ENCODE measurements at regions not wholly inside any gene's neighbourhood (a gene's known extent, or its start where the extent isn't known, plus 50 kb on each side); places are given as distances from the start of the nearest gene placed in this dataset.
A peak's percentile ranks its signal among the peaks of the same experiment; 100 is the strongest.

- H3K9me2 ChIP-seq (replicated peaks; ENCODE audit: low read length), result no peaks in the 10 kb centered on the region
- H3K27ac ChIP-seq (ENCODE audit: low read length), result no peak overlapping the region
- no peak overlapping the region for H2AFZ ChIP-seq (ENCODE audit: low read length)
- no peaks in the 10 kb centered on the region for H3K9me3 ChIP-seq (ENCODE audit: low read length)
- DNase-seq (no peak), ATAC-seq (no peak)
- no peak overlapping the region for H3K4me3 ChIP-seq (ENCODE audit: low read length)
- BruUV-seq (replicated peaks), result no TSS peak
- no peak for TF ChIP-seq CTCF (conservative IDR thresholded peaks at IDR 0.05; ENCODE audit: low read depth, low read length)
- no peaks in the 10 kb centered on the region for H3K36me3 ChIP-seq (ENCODE audit: low read depth, low read length)
- ChIA-PET POLR2A (ENCODE audit: unreplicated experiment) (no interaction called here), CTCF (no interaction called here)
- no peaks in the 10 kb centered on the region for H3K4me1 ChIP-seq (ENCODE audit: insufficient read depth, low read length)
- H3K79me2 ChIP-seq (ENCODE audit: low read length), result no peaks in the 10 kb centered on the region
- no peak overlapping the region for H3K9ac ChIP-seq (ENCODE audit: low read length)
- H3K4me2 ChIP-seq (ENCODE audit: low read length), result no peak overlapping the region
- intact Hi-C loops (cut with micrococcal nuclease), result no loop called here
- H3F3A ChIP-seq (ENCODE audit: low read length, unreplicated experiment), result no peaks in the 10 kb centered on the region
- no peaks in the 10 kb centered on the region for H4K20me1 ChIP-seq (ENCODE audit: low read length)
- peaks cover 7% of the 10 kb centered on the region; the same call in 1 of the 2 replicates for H3K27me3 ChIP-seq (ENCODE audit: low read length)
These were observed 114.7 kb upstream of the PRR23C start for GRCh38 chr3:139159356-139159755.

- H3F3A ChIP-seq (ENCODE audit: low read length, unreplicated experiment), result no peaks in the 10 kb centered on the region
- POLR2A ChIA-PET (ENCODE audit: unreplicated experiment), result no interaction called here
- H3K79me2 ChIP-seq (ENCODE audit: low read length), result no peaks in the 10 kb centered on the region
- intact Hi-C loops (cut with micrococcal nuclease), result no loop called here
- H3K36me3 ChIP-seq (ENCODE audit: low read depth, low read length), result no peaks in the 10 kb centered on the region
- H3K4me2 ChIP-seq (ENCODE audit: low read length), result peak overlapping the region; percentile 81
- peak overlapping the region; percentile 63 for H3K4me3 ChIP-seq (ENCODE audit: low read length)
- H3K4me1 ChIP-seq (ENCODE audit: insufficient read depth, low read length), result peaks cover 6% of the 10 kb centered on the region; the same call in 1 of the 2 replicates
- ATAC-seq (peak; percentile 74), DNase-seq (peak; percentile 29)
- CTCF ChIA-PET, result no interaction called here
- no TSS peak for BruUV-seq (replicated peaks)
- H2AFZ ChIP-seq (ENCODE audit: low read length), result peak overlapping the region; percentile 81
- no peak for TF ChIP-seq EZH2 (IDR thresholded peaks at IDR 0.05; ENCODE audit: low read length, unreplicated experiment)
- no peaks in the 10 kb centered on the region for H3K27me3 ChIP-seq (ENCODE audit: low read length)
- H3K9me2 ChIP-seq (replicated peaks; ENCODE audit: low read length), result no peaks in the 10 kb centered on the region
- H3K9me3 ChIP-seq (ENCODE audit: low read length), result no peaks in the 10 kb centered on the region
- H4K20me1 ChIP-seq (ENCODE audit: low read length), result no peaks in the 10 kb centered on the region
- H3K9ac ChIP-seq (ENCODE audit: low read length), result no peak overlapping the region
- no peak overlapping the region for H3K27ac ChIP-seq (ENCODE audit: low read length)
These were observed 128.8 kb upstream of the PRR23C start for GRCh38 chr3:139173372-139174108.

GRCh38 chr3:139180489-139180888 lies 135.8 kb upstream of the PRR23C start:
- Histone ChIP-seq H3K27me3 (ENCODE audit: low read length) (no peaks in the 10 kb centered on the region), H2AFZ (ENCODE audit: low read length) (no peak overlapping the region), H3K9ac (ENCODE audit: low read length) (no peak overlapping the region), H3F3A (ENCODE audit: low read length, unreplicated experiment) (no peaks in the 10 kb centered on the region), H3K79me2 (ENCODE audit: low read length) (no peaks in the 10 kb centered on the region), H3K9me2 (replicated peaks; ENCODE audit: low read length) (no peaks in the 10 kb centered on the region), H3K4me2 (ENCODE audit: low read length) (no peak overlapping the region), H3K36me3 (ENCODE audit: low read depth, low read length) (no peaks in the 10 kb centered on the region), H3K27ac (ENCODE audit: low read length) (no peak overlapping the region), H3K4me1 (ENCODE audit: insufficient read depth, low read length) (no peaks in the 10 kb centered on the region), H4K20me1 (ENCODE audit: low read length) (no peaks in the 10 kb centered on the region), H3K4me3 (ENCODE audit: low read length) (no peak overlapping the region), H3K9me3 (ENCODE audit: low read length) (no peaks in the 10 kb centered on the region)
- TF ChIP-seq EZH2 (IDR thresholded peaks at IDR 0.05; ENCODE audit: low read length, unreplicated experiment) (no peak), CTCF (conservative IDR thresholded peaks at IDR 0.05; ENCODE audit: low read depth, low read length) (no peak), EZH2phosphoT487 (IDR thresholded peaks at IDR 0.05; ENCODE audit: borderline replicate concordance, low read length) (no peak)
- no TSS peak for BruUV-seq (replicated peaks)
- intact Hi-C loops (cut with micrococcal nuclease), result no loop called here
- ChIA-PET CTCF (no interaction called here), POLR2A (ENCODE audit: unreplicated experiment) (no interaction called here)
- DNase-seq (no peak), ATAC-seq (no peak)
